GM12891 (cell line): ENCODE measurements at regions not wholly inside any gene's neighbourhood (a gene's known extent, or its start where the extent isn't known, plus 50 kb on each side); places are given as distances from the start of the nearest gene placed in this dataset.
"Not testable (repeated sequence)": the region's sequence is repeated elsewhere in the genome, so short reads cannot be mapped to it uniquely, and the experiment has no call there.

ENCODE experiments used
- DNase-seq: peaks from one replicate; pipeline ENCODE4 v3.0.0; 2011; ENCODE audit warnings: low spot score; ENCODE audit not compliant: insufficient read length
- FAIRE-seq: peaks from 2 replicates; lab custom pipeline; 2011; peaks lifted over from hg19 to GRCh38; lab: Jason Lieb, UNC
- PAX5 ChIP-seq: IDR thresholded peaks from 2 replicates; pipeline ENCODE4 v1.6.1; 2011; ENCODE audit warnings: low read length, moderate library complexity, mild to moderate bottlenecking; ENCODE audit not compliant: insufficient read depth, severe bottlenecking
- POLR2A ChIP-seq: IDR thresholded peaks from 2 replicates; pipeline ENCODE4 v1.6.1; 2011; ENCODE audit warnings: low read depth, low read length, control low read depth
- POLR2AphosphoS5 ChIP-seq: IDR thresholded peaks from 2 replicates; pipeline ENCODE4 v1.6.1; 2011; ENCODE audit warnings: low read depth, low read length, control low read depth
- POU2F2 ChIP-seq: IDR thresholded peaks from 2 replicates; pipeline ENCODE4 v1.6.1; 2011; ENCODE audit warnings: low read depth, mild to moderate bottlenecking, control low read depth, low read length, moderate library complexity
- SPI1 ChIP-seq: IDR thresholded peaks from 2 replicates; pipeline ENCODE4 v1.6.1; 2011; ENCODE audit warnings: low read depth, low read length, control low read depth
- TAF1 ChIP-seq: IDR thresholded peaks from 2 replicates; pipeline ENCODE4 v1.6.1; 2011; ENCODE audit warnings: low read depth, low read length, control low read depth

GRCh38 chr3:87563712-87564111 lies 287.3 kb upstream of the POU1F1 start:
- TF ChIP-seq POLR2A (no peak), POLR2AphosphoS5 (no peak), SPI1 (no peak)
- DNase-seq (no peak), FAIRE-seq (no peak)

- TF ChIP-seq TAF1 (no peak), PAX5 (no peak), POLR2A (no peak), POLR2AphosphoS5 (no peak), SPI1 (no peak), POU2F2 (no peak)
- no peak for FAIRE-seq
- no peak for DNase-seq
Measured at GRCh38 chr3:87558492-87558891, 282.1 kb upstream of the POU1F1 start.

- FAIRE-seq: no peak
Measured at GRCh38 chr3:87555290-87555689, 278.9 kb upstream of the POU1F1 start.

GRCh38 chr3:87553058-87553457 lies 276.7 kb upstream of the POU1F1 start:
- no peak for DNase-seq
- FAIRE-seq: no peak
- TF ChIP-seq SPI1 (no peak), POU2F2 (no peak), POLR2AphosphoS5 (no peak), POLR2A (no peak), TAF1 (no peak)

More at GRCh38 chr3:87555290-87555689, 278.9 kb upstream of the POU1F1 start:
- DNase-seq: no peak
- TF ChIP-seq SPI1 (no peak), POU2F2 (no peak), TAF1 (no peak), POLR2A (no peak), PAX5 (no peak), POLR2AphosphoS5 (no peak)

- TF ChIP-seq TAF1: no peak
- no peak for TF ChIP-seq POLR2A
- no peak for TF ChIP-seq PAX5
- TF ChIP-seq POU2F2: no peak
- TF ChIP-seq POLR2AphosphoS5: no peak
- no peak for TF ChIP-seq SPI1
- DNase-seq (no peak), FAIRE-seq (no peak)
Measured at GRCh38 chr3:87550892-87551291, 274.5 kb upstream of the POU1F1 start.

GRCh38 chr3:87549208-87549607 lies 272.8 kb upstream of the POU1F1 start:
- DNase-seq: no peak
- FAIRE-seq: no peak
- no peak for TF ChIP-seq SPI1
- no peak for TF ChIP-seq POLR2A
- TF ChIP-seq POU2F2: no peak
- no peak for TF ChIP-seq POLR2AphosphoS5
- TF ChIP-seq PAX5: no peak
- TF ChIP-seq TAF1: no peak

- TF ChIP-seq POLR2AphosphoS5 (no peak), POU2F2 (no peak), POLR2A (no peak), TAF1 (no peak), SPI1 (no peak), PAX5 (no peak)
- FAIRE-seq (no peak), DNase-seq (no peak)
Measured at GRCh38 chr3:87548271-87548670, 271.9 kb upstream of the POU1F1 start.

GRCh38 chr3:87546216-87546615 lies 269.8 kb upstream of the POU1F1 start:
- DNase-seq (no peak), FAIRE-seq (no peak)
- no peak for TF ChIP-seq POLR2A
- TF ChIP-seq POU2F2: no peak
- no peak for TF ChIP-seq SPI1
- TF ChIP-seq PAX5: no peak
- TF ChIP-seq POLR2AphosphoS5: no peak
- no peak for TF ChIP-seq TAF1

- FAIRE-seq, DNase-seq: not testable (repeated sequence)
Measured at GRCh38 chr3:87543408-87543807, 267.0 kb upstream of the POU1F1 start.

GRCh38 chr3:87541723-87542122 lies 265.3 kb upstream of the POU1F1 start:
- no peak for FAIRE-seq
- no peak for TF ChIP-seq POLR2A
- TF ChIP-seq PAX5: no peak
- TF ChIP-seq POU2F2: no peak
- no peak for TF ChIP-seq TAF1
- TF ChIP-seq SPI1: no peak
- TF ChIP-seq POLR2AphosphoS5: no peak
- DNase-seq: no peak

GRCh38 chr3:87538722-87539121 lies 262.3 kb upstream of the POU1F1 start:
- DNase-seq, FAIRE-seq: not testable (repeated sequence)
